GM04504 (cell line): ENCODE measurements at regions not wholly inside any gene's neighbourhood (a gene's known extent, or its start where the extent isn't known, plus 50 kb on each side); places are given as distances from the start of the nearest gene placed in this dataset.
A peak's percentile ranks its signal among the peaks of the same experiment; 100 is the strongest.

Source experiments
- DNase-seq: peaks from one replicate; pipeline ENCODE4 v3.0.0-alpha.2; 2012; ENCODE audit warnings: low read depth

- DNase-seq = no peak
Measured at GRCh38 chr5:107216587-107216986, 454.1 kb downstream of the EFNA5 start.

DNA sequence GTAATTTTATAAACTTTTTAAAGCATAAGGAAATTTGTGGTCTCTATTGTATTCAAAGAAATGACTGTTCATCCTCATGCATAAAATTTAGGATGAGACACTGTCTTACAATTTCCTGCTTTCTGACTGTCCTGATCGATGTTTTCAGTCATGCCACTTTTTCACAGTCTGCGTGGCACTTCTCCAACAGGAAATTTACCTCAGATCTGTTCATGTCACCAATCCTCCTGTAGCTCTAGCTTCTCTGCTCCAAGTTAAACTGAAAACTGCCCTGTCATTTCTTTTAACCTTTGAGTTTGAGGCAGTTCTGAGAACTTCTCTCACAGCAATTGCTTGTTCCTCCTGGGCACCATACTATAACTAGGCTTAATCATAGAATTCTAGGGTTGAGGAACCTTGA is 455.1 kb downstream of the EFNA5 start:
- DNase-seq = no peak

GRCh38 chr5:107213025-107213424 is 457.7 kb downstream of the EFNA5 start:
- DNase-seq = no peak

DNA sequence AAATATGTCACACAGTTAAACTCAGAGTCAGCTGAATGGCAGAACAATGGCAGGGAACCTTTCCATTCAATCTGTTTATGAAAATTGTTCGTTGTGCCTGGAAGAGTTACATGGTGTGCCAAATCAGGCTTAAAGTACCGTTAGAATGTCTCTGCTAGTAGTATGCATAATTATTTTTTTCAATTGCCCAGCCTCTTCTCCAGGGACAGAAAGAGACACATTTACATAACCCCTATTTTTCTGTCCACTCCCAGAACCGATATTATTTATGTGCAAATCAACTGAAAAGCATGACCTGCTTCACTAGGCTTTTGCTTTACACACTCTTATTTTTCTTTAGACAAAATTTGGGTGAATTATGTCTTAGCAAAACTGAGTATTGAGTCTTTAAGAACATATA is 459.1 kb downstream of the EFNA5 start:
- no peak for DNase-seq

GRCh38 chr5:107208867-107209266 is 461.9 kb downstream of the EFNA5 start:
- no peak for DNase-seq

- no peak for DNase-seq
Measured at GRCh38 chr5:107204413-107204812, 466.3 kb downstream of the EFNA5 start.

GRCh38 chr5:107203243-107203642 is 467.5 kb downstream of the EFNA5 start:
- no peak for DNase-seq

DNA sequence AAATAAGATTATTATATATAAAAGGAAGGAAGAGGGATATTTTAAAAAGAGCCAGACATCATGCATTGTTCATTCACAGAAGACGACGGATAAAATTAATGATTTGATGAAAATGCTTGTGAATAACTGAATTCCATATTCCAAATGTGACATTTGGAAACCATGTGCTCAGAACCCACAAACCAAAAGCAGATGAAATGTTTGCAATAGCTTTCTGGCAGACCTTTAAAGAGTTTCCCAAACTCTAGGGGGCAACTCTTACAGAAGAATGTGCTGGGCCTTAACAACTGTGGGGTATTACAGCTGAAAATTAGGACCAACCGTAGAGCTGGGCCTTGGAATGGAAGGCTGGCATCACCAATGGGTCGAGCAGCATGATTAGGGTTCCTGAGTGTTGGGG is 471.0 kb downstream of the EFNA5 start:
- no peak for DNase-seq

DNA sequence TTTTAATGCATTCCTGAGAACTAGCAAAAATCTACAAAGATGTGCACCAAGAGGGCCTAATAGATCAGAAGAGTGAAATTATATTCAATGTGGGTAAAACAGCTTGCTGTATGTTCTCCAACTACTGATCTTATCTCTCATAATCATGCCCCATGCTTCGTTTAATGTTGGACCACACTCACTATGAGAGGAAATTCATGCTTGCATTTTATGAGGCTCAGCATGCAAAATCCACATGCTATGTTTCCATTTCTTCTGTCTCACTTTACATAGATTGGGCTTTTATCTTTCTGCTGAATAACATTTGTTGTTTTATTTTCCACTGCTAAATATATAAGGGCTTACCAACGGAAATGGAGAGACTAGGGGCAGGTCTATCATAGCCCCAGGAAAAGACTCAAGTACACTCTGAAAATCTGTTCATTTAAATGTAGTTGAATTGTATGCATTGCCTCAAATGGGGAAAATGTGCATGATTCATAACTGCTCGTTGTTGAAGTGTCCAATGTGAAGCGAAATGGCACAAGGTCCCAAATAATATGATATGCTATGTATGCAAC is 474.2 kb downstream of the EFNA5 start:
- no peak for DNase-seq

- DNase-seq = no peak
Measured at GRCh38 chr5:107195890-107196395, 474.8 kb downstream of the EFNA5 start.

- DNase-seq = no peak
Measured at GRCh38 chr5:107184871-107185270, 485.9 kb downstream of the EFNA5 start.

DNA sequence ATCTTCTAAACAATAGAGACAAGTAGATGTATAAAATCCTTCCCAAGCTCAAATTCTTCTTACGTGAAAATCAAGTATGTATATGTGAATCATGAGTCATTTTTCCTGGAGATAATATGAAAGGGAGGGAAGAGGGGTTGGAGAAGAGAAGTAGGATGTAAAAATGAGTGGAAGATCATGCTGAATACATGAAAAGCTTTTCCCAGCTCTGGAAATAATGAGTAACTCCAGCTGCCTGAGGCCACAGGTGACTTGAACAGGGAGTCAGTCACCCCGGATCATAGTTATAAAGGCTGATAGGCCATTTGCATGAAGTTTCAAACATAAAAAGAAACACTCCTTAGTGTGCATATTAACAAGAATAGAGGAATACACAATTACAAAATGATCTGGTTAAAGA is 486.7 kb downstream of the EFNA5 start:
- DNase-seq = no peak

DNA sequence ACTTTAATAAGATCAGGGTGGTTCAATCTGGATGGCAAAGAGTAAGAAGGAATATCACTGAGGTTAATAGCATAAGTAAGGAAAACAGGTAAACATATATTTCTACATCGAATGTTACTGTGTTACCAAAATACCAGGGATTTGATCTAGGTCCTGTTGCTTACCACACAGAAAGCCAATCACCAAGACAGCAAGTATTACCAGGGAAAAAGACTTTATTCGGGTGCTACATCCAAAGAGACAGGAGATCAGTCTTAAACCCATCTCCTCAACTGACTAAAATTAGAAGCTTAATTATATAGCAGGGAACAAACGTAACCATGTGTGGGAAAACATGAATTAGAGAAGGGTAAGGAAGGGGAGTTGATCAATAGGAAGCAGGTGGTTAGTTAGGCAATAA is 500.1 kb downstream of the EFNA5 start:
- no peak for DNase-seq

- peak; percentile 11 for DNase-seq
Measured at GRCh38 chr5:107169867-107170266, 500.9 kb downstream of the EFNA5 start.

DNA sequence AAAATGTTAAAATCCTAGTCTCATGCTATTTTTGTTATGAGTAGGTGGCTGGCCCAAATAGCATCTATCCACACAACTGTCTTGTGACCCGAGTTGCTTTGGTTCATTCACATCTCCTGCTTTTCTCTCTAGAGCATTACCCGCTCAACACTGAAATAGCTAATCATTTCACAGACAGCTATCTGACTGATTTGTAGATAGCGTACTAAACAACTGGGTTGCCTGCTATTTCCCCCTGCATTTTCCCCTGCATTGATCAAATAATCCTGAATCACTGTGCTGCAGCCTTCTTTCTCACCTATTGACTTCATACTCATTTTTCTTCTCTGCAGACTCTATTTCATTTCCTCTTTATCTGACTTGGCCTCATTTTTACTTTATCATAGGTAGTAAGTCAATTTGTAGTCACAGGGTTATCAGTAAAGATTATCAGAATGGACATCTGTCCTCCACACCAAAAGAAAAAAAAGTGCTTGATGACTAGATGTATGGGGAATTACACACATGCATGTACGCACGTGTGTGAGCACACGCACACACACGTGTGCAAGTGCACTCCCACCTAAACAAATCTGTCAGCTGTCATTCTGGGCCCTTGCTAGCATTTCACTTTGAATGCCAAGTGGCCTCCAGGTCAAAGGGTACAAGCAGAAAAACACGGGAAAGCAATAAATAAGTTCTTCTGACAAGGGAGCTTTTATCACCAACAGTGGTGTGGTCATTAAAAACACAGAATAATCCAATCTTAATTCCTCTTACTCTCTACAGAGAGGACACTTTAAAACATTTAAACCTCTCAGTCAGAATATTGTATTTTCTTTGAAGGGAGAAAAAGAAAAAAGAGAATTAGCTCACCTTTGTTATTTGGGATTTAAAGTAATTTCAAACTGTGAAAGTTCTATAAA is 501.6 kb downstream of the EFNA5 start:
- DNase-seq = no peak

DNA sequence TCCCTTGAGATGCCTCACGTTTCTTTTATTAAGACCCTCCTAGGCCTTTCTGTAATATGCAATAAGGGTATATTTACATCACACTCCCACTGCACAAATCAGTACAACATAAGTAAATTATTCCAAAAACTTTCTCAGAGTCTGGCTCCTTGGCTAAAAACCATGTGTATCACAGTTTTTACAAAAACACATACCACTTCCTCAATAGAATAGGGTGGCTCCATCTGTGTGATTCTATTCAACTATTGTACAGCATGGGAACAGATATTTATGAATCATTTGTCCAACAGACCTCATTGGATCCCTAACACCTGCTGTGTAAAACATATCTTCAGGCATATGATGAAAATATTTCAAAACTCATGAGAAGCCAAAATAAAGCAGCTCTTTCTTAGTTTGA is 502.7 kb downstream of the EFNA5 start:
- DNase-seq = no peak

DNA sequence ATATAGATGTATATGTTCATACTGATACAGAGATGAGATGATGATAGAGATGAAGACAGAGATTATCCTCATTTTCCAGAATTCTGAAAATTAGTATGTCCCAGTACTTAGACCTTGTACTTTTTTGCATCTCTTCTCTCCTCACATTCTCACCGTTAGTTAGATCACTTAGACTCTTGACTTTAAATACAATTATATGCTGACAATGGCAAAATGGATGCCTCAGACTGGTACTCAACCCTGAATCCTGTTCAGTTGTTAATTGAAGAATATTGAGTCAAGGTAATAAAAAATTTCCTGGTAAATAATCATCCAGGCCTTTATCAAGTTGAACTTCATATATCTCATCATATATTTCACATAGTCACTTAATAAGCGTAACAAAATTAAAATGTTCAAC is 505.4 kb downstream of the EFNA5 start:
- DNase-seq = no peak

GRCh38 chr5:107157809-107158208 is 512.9 kb downstream of the EFNA5 start:
- DNase-seq = no peak

- no peak for DNase-seq
Measured at GRCh38 chr5:107155707-107156106, 515.0 kb downstream of the EFNA5 start.

- DNase-seq = no peak
Measured at GRCh38 chr5:107154593-107154992, 516.1 kb downstream of the EFNA5 start.

GRCh38 chr5:107153283-107153682 is 517.5 kb downstream of the EFNA5 start:
- DNase-seq = no peak

DNA sequence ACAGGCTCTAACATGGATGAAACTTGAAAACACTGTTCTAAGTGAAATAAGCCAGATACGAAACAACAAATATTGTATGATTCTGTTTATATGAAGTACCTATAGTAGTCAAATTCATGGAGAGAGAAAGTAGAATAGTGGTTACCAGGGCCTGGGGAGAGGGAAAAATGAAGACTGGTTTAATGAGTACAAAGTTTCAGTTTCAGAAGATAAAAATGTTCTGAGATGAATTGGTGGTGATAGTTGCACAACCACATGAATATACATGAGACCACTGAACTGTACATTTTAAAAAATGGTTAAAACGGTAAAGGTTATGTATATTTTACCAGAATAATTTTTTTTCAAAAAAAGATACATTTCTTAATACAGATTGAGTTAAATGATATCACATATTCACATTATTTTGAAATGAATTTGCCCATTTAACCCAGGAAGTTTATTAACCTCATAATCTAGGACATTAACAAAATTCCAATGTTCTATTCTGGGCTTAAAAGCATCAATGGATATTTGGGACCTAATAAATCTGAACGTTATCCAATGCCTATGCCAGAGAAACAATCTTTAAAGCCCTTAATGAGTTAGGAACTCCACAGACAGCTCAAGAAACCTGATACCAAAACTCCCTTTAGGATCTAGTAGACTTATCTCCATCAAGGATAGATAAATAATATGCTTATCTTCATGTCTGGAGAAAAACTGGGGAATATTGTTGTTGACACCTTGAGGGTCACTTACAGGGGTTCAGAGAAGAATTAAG is 521.3 kb downstream of the EFNA5 start:
- no peak for DNase-seq

- DNase-seq = no peak
Measured at GRCh38 chr5:107147589-107147988, 523.1 kb downstream of the EFNA5 start.
